GM18508 (cell line): ENCODE measurements at regions not wholly inside any gene's neighbourhood (a gene's known extent, or its start where the extent isn't known, plus 50 kb on each side); places are given as distances from the start of the nearest gene placed in this dataset.

ENCODE experiments used
- ATAC-seq: cut with Tn5 transposase; IDR thresholded peaks from one replicate; pipeline ENCODE4 v1.9.1; 2021; ENCODE audit warnings: moderate number of reproducible peaks; ENCODE audit not compliant: insufficient read depth, unreplicated experiment

DNA sequence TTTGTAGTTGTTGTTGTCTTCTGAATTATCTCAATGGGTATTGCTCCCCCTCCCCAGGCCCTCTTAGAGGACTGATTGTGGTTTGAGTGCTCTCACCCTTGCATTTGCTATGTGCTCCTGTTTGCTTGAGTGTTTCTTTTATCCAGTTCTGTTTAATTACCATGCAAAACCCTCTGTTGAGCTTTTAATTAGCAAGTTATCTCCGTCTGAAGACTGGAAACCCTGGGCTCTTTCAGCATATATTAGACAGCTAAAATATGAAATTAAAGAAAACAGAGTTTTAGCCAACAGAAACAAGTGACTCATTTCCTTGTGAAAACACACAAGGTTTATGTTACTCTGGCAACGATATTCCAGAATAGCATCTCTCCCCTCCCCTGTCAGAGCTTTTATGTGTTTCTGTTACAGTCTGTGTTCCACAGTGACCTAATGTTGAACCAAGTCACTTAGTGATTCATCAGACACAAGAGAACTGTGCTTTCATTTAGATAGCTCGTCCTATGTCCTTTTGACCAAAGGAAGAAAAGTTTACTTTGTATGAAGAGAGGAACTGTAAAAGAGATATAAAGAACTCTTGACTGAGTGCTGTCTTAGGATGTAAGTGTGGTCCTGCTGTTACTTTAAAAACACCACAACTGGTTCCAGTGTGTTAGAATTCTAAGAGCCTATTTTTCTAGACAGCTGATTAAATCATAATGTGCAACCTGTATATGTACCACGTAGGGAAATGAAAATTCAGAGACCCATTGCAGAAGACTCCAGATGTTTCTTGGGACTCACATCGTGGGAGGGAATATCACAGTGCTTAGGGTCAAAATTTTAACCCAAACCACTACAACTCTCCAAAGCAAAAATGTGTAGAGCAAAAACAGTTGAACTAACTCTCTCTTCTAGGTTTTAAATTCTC lies 172.8 kb upstream of the RBMS1 start:
- ATAC-seq, result peak; percentile 53

DNA sequence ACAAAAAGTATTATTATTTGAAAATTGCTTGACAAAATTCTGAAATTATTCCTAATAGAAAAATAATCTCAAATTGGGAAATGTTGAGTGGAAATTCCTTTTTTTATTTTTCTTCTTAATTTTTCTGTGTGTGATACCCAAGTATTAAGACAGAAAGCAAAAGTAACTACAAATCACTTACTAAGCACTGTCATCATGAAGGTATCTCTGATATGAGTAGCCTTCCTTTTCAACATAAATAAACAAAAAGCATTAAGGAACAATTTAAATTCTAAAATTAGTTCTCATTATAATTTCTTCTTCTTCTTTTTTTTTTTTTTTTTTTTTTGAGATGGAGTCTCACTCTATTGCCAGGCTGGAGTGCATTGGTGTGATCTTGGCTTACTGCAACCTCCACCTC lies 174.2 kb upstream of the RBMS1 start:
- ATAC-seq, result no peak

DNA sequence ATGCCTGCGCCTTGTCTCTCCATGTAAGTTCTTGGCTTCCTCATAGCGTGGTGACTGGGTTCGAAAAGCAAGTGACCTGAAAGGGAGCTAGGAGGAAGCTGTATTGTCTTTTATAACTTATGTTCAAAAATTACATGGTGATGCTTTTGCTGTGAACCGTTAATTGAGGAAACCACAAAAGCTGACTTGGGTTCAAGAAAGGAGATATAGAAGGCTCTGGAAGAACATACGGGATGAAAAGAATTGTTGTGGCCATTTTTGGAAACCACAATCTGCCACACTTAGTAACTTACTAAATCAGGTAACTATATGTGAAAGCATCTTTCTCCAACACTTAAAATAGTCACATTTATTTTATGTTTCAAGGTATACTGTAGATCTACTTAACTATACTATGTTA lies 177.0 kb upstream of the RBMS1 start:
- no peak for ATAC-seq

DNA sequence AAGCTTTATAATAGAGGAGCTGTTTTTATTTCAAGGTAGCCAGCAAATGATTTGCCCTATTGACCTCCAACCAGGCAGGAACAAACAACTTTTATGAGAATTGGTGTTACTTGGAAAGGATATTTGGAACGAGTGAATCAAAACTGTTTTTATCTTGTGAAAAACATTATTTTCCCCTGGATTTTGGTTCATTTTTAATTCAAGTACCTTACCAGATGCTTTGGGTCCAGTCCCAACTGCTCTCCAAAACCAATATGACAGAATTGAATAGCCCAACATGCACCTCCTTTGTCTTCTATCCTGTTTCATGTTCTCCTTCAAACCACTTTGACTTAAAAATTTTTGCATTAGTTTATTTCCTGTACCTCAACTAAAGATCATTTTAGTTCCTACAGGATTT lies 178.6 kb upstream of the RBMS1 start:
- ATAC-seq, result no peak

DNA sequence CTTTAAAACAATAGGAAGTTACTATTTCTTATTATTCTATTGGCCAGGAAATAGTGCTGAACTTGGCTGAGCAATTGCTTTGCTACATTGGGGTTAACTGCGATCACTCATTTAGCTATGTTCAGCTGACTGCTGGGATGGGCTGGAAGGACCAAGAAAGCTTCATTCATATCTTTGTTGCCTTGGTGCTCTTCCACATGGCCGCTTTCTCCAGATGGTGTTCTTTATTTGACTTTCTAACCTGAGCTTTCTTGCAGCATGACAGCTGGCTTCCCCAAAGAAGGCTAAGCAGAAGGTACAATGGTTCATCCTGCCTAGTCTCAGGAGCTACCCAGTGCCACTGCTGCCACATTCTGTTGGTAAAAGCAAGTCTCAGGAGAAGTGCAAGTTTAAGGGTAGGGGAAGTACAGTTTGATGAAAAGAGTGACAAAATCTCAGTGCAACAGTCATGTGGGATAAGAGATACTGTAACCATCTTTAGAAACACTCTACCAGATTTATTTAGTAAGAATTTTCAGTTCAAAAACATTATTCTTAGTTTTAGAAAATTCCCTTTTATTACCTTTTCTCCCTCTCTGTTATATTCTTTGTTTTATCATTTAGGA lies 180.6 kb upstream of the RBMS1 start:
- ATAC-seq, result no peak

DNA sequence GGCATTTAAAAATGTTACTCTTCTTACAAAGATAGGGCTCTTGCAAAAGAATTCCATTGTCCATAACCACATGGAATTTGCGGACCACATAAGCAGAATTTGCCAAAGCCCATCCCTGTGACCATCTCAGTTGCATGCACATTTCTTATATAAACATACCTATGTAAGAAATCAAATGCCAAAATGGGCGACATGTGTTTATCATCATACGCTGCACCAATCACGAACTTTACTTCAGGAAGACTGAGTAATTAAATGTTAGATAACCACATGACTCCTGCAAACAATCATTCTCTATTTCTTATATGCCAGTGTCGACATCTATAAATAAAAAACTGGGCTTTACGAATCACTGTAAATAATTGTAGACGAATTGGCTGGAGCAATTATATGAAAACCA lies 186.1 kb upstream of the RBMS1 start:
- no peak for ATAC-seq

DNA sequence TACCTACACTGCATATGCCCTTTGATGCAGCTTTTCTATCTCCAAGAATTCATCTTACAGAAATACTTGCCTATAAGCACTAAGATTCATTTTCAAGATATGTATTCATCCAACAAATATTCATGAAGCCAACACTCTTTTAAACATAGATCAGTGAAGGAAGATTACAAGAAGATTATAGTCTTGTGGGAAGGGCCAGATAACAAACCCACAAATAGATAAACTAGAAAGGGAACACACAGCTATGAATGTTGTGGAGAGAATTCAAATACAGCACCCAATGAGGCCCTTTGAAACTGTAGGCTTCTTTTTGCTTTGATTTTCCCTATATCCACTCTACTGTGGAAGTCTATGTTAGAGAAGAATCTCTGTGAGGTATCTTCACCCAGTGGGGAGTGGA lies 186.7 kb upstream of the RBMS1 start:
- ATAC-seq, result no peak

DNA sequence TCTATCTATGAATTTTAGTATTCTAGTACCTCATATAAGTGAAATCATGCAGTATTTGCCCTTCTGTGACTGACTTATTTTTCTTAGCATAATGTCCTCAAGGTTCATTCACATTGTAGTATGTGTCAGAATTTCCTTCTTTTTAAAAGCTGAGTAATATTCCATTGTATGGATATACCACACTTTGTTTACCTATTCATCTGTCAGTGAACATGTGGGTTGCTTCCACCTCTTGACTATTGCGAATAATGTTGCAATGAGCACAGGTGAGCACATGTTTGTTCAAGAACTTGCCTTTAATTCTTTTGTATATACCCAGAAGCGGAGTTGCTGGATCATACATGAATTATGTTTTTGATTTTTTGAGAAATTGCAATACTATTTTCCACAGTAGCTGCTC lies 187.4 kb upstream of the RBMS1 start:
- ATAC-seq, result no peak

DNA sequence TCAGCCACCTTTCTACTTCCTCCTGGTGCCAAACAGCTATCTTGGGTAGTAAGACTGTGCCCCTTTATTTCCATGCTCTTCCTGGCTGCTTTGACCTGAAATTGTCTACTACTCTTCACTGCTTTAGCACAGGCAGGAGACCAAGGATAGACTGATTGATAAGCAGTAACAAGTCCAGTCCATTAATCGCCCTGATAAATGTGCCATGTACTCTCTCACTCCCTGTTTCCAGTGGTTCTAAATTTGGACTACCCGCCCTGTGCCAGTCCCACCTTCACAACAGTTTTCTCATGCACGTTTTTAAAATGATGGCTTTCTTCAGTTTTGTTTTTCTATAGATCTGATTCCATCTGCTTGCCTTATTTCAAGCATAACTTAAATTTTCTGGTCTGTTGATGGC lies 189.6 kb upstream of the RBMS1 start:
- ATAC-seq, result no peak

DNA sequence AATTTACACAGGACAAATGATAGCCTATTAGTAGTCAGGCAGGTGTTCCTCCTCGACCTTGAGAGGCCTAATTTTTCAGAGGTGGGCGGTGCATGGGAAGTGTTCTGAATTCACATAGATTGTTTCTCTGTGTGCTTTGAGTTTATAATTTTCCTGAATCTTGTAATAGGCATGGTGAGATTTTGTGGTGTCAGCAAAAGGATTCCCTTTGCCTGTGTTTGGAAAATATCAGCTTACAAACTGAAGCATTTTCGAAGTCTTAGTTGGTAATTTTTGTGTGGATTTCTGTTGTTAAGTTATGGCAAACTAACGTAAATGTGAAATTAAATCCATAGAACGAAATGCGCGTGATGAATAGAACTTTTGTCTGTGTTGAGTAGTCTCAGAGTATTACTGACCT lies 194.0 kb upstream of the RBMS1 start:
- ATAC-seq, result no peak

DNA sequence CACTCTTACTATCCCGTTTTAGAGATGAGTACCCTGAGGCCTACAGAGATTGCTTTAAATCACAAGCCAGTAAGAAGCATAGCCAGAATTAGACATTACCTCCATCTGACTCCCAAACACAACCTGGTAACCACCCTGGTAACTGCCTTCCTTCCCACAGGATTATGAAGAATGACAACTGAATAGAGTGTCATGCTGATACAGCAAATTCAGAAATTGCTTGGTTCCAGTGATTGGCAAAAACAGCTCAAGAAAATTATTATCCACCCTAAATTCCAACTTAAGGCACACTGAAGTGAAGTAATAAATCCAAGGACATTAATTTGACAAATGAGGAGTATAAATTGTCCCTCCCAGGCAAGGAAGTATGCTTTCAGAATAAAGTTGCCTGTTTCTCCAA lies 195.8 kb upstream of the RBMS1 start:
- no peak for ATAC-seq

DNA sequence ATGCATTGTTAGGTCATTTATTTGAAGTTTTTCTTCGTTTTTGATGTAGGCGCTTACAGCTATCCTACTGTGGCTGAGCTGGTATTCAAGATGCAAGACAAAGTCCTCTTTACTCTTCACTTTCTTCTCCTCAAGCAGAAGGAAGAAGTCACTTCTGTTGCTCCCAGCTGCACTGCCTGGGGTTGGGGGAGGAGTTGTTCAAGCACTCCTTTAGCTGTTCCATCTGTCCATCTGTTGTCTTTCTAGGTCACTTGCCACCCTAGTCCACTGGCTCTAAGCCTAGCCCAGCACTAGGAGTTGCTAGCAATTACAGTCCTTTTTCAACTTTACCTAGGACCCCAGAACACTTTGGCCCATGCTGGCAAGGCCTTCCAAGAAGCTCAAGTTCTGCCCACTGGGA lies 200.6 kb upstream of the RBMS1 start:
- ATAC-seq, result no peak

DNA sequence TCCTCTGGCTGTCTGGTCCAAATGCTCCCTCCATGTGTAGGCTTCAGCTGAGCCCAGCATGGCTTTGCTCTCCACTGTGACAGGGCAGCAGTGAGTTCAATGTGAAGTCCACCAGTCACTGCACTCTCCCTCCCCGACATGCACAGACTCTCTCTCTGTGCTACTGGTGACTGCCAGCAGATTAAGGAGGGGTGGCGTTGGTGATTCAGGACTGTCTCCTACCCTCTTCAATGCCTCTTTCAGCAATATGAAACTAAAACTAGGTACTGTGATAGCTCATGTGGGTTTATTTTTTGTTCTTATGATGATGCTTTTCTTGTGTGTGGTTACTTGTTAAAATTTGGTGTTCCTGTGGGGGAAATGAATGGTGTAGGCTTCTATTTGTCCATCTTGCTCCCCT lies 201.0 kb upstream of the RBMS1 start:
- no peak for ATAC-seq

DNA sequence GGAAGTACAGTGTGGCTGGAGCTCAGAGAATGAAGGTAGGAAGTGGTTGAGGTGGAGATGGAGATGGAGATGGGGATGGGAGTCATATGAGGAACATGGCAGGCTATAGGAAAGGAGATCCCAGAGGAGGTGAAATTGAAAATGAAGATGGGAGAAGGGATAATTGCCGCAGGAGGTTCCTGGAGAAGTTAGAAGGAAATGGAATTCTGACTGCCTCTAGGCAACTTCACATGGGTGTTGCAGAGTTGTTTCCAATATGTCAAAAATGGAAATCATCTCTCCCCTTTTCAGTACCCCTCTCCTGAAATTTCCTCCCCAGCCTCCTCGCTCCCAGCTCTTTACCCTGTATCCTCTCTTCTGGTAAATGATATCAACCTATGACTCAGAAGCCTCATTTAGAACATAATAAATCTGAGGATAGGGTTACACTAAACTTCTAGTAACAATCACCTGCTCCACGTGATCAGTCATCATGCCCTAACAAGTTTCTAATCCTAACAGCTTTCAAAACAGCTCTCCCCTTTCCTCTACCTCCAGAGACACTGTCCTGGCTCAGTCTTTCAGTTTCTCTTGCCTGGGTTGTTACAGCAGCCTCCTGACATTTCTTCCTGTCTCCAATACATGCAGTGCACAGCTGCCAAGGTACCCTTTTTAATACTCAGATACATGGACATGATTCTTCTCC lies 201.9 kb upstream of the RBMS1 start:
- ATAC-seq, result no peak

DNA sequence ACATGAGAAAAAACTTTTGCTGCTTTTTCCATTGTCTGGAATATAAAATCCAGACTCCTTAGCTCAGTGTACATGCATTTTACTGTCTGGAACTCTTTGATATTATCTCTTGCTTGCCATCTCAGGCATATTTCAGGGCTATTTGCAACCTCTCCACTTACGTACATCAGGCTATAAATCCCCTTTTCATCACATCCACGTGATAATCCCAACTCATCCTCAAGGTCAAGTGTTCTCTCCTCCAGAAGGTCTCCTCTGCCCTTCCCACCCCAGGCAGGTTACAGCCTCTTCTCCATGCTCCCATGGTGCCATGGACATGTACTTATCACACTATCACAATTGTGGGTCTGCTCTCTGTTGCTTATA lies 202.5 kb upstream of the RBMS1 start:
- ATAC-seq, result no peak

DNA sequence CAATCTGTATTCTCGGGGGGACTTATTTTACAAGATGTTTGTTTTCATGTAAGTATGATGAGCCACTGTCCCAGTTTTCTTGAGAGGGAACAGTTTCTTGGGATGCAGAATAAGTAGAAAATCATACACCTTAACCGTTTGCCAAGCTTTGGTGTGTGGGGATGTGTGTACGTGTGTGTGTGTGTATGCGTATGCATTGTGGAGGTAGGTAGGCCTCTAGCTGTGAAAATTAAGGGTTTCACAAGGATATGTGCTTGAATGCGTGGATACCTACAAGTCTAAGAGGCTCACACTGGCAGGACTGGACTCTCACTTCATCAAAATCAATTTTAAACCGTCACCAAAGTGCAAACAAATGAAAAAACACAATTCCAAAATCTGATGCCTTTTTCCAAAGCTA lies 204.2 kb upstream of the RBMS1 start:
- no peak for ATAC-seq

DNA sequence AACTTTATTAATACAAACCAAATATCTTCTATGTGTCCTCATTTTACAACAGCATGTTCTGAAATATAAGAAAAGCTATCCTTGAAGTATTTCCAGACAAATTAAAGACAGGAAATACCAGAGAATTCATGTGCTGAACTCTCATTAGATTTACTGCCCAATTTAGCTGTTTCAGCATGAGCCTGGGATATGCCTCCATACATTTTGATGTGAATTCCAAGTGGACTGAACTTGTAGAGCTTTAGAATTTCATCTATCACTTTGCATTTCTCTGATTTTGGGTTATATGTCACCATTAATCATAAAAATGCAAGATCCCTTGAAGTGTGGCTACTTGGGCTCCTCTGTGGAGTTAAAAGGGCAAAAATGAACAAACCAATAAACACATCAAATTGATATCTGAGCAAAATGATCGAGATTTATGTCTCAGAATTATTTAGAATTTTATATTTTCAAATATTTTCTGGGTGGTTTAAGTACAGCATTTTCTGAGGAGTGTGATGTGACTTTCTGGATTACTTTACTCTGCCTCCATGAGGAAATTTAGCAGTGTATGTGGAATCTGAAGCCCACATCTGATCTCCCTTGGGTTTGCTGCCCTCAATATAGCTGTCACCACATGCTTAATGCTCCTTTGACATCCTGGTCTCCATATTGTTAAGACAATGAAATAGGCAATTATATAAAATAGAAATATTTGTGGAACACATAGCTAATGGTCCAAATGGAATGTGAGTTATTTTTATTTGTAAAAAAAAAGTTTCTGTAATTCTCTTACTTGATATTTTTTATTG lies 206.6 kb upstream of the RBMS1 start:
- ATAC-seq, result no peak

DNA sequence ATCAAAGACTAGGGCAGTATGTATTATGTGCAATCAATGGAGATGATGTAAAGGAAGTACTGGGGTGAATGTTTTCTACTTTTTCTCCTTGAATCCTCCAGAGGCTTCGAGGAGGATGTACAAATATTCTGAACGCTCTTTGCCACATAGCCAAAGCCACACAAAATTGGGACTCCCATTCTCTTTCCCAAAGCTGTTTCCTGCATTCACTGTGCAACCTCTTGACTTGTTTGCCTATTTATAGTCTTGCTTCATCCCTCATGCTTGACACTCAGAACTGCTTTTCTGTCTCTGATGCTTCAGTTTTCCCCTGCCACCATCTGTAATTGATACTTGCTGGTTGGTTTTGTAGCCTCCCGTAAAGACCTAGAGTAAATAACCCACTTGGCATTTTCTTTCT lies 208.2 kb upstream of the RBMS1 start:
- no peak for ATAC-seq

DNA sequence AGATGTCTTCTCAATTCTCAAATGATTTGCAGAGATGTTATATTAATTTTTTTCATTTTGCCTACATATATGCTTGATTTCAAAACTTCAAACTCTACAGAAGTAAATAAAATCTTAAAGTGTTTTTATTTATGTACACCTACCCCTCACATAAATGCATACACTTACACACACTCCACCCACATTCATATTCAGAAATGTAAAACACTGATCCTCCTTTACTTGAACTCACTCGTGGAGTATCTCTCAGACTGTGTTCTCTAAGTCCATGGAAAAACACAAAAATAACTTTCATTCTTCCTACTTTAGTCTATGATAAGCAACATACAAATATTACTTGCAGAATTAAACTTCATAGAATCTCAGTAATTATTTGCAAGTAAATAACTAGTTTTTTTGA lies 209.1 kb upstream of the RBMS1 start:
- no peak for ATAC-seq

DNA sequence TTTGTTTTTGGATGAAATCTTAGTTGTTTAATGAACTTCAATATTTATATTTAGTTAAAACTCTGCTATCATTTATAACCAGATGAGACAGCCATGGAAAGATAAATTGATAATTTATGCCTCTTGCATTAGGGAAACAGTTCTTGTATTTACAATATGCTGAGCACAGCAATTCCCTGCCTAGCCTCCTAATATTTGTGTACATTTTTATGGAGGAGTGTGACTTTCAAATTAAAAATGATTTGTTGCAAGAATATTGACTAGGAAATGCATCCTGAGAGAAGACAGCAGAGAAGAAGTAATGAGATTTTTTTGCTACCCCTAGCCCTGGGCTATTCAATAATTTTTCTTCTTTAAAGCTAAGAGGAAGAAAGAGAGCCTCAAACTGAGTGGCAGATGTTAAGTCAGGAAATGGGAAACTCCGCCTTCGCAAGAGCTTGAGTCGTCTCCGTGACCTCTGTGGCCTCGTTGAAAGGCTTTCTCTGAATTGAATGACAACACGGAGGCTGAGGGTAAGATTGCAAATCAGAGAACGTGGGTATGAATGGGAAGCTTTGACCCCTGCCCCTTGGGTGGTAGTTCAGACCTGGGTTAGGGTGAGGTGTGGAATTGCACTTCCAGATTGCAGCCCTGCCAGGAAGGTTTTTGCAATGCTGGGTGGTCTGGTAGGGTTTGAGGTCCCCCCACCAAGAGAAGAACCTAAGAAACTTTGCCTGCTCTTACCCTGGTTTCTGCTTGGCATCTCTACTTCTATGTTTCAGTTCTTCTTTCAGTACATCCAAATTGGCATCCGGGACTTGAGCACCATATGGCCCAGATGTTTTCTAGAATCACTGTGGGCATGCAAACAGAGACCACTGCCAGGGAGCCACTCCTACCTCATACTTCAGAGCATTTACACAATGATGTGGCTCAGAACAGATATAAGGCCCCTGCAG lies 210.3 kb upstream of the RBMS1 start:
- ATAC-seq, result peak; percentile 80
